ENCODE measurements at regions not wholly inside any gene's neighbourhood (a gene's known extent, or its start where the extent isn't known, plus 50 kb on each side); places are given as distances from the start of the nearest gene placed in this dataset.

DNA sequence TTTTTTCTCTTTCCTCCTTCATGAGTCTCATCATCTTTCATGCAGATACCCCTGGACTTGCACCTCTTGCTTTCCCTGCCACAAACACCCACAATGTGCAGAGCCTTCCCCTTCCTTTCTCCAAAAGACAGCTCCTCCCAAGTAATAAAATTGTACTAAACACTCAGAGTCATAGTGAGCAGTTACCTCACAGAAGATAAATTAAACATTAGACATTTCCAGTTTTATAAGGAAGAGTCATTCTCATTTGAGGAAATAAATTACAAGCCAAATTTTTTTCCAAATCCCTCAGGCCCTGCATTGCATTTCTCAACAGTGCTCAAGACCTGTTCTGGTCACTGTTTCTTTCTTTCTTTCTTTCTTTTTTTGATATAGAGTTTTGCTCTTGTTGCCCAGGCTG, 131.5 kb downstream of the ATPSCKMT start:
- TF ChIP-seq POLR2A (IDR thresholded peaks at IDR 0.05), result no peak
- TF ChIP-seq, protein P1, sequence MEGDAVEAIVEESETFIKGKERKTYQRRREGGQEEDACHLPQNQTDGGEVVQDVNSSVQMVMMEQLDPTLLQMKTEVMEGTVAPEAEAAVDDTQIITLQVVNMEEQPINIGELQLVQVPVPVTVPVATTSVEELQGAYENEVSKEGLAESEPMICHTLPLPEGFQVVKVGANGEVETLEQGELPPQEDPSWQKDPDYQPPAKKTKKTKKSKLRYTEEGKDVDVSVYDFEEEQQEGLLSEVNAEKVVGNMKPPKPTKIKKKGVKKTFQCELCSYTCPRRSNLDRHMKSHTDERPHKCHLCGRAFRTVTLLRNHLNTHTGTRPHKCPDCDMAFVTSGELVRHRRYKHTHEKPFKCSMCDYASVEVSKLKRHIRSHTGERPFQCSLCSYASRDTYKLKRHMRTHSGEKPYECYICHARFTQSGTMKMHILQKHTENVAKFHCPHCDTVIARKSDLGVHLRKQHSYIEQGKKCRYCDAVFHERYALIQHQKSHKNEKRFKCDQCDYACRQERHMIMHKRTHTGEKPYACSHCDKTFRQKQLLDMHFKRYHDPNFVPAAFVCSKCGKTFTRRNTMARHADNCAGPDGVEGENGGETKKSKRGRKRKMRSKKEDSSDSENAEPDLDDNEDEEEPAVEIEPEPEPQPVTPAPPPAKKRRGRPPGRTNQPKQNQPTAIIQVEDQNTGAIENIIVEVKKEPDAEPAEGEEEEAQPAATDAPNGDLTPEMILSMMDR (IDR thresholded peaks at IDR 0.05), result no peak
